H9 (cell line): ENCODE measurements at regions not wholly inside any gene's neighbourhood (a gene's known extent, or its start where the extent isn't known, plus 50 kb on each side); places are given as distances from the start of the nearest gene placed in this dataset.

ENCODE experiments used
- DNase-seq: peaks from one replicate; pipeline ENCODE4 v3.0.0-alpha.2; 2017
- H2AFZ ChIP-seq: one replicate; pipeline ENCODE4 v1.6.1; 2013; ENCODE audit warnings: mild to moderate bottlenecking, low read length, control low read depth, moderate library complexity
- H2AK5ac ChIP-seq: 2 replicates; pipeline ENCODE4 v1.6.1; 2013; ENCODE audit warnings: low read length, control low read depth, mixed read lengths; ENCODE audit not compliant: insufficient read length
- H2BK120ac ChIP-seq: one replicate; pipeline ENCODE4 v1.6.1; 2013; ENCODE audit warnings: low read depth, mild to moderate bottlenecking, low read length, control low read depth, inconsistent platforms; ENCODE audit not compliant: poor library complexity, severe bottlenecking
- H2BK12ac ChIP-seq: 2 replicates; pipeline ENCODE4 v1.6.1; 2013; ENCODE audit warnings: low read length, control low read depth, mixed read lengths, low read depth; ENCODE audit not compliant: insufficient read length
- H2BK15ac ChIP-seq: 2 replicates; pipeline ENCODE4 v1.6.1; 2013; ENCODE audit warnings: low read depth, low read length, control low read depth
- H2BK20ac ChIP-seq: one replicate; pipeline ENCODE4 v1.6.1; 2013; ENCODE audit warnings: low read depth, mild to moderate bottlenecking, low read length, control low read depth, inconsistent platforms; ENCODE audit not compliant: poor library complexity, severe bottlenecking
- H2BK5ac ChIP-seq: 2 replicates; pipeline ENCODE4 v1.6.1; 2013; ENCODE audit warnings: low read length, control low read depth, mixed read lengths; ENCODE audit not compliant: insufficient read length
- H3K14ac ChIP-seq: 2 replicates; pipeline ENCODE4 v1.6.1; 2013; ENCODE audit warnings: low read length, control low read depth; ENCODE audit not compliant: insufficient read depth
- H3K18ac ChIP-seq: 2 replicates; pipeline ENCODE4 v1.6.1; 2013; ENCODE audit warnings: low read depth, mild to moderate bottlenecking, mixed read lengths, low read length, control low read depth; ENCODE audit not compliant: insufficient read length
- H3K23ac ChIP-seq: 2 replicates; pipeline ENCODE4 v1.6.1; 2013; ENCODE audit warnings: low read length, control low read depth, mixed read lengths, low read depth; ENCODE audit not compliant: insufficient read length
- H3K23me2 ChIP-seq: 2 replicates; pipeline ENCODE4 v1.6.1; 2013; ENCODE audit warnings: low read depth, mild to moderate bottlenecking, mixed read lengths, low read length, control low read depth; ENCODE audit not compliant: insufficient read length, poor library complexity, severe bottlenecking
- H3K27ac ChIP-seq: 2 replicates; pipeline ENCODE4 v1.5.1; 2013; ENCODE audit warnings: low read length, control low read depth, mixed read lengths, low read depth; ENCODE audit not compliant: insufficient read length
- H3K27me3 ChIP-seq: 2 replicates; pipeline ENCODE4 v1.6.1; 2013; ENCODE audit warnings: low read length, control low read depth, inconsistent platforms; ENCODE audit not compliant: insufficient read depth
- H3K4ac ChIP-seq: 2 replicates; pipeline ENCODE4 v1.6.1; 2013; ENCODE audit warnings: low read depth, mild to moderate bottlenecking, control low read depth, inconsistent platforms, low read length, moderate library complexity
- H3K4me1 ChIP-seq: 2 replicates; pipeline ENCODE4 v1.6.1; 2013; ENCODE audit warnings: low read length, control low read depth, inconsistent platforms; ENCODE audit not compliant: insufficient read depth
- H3K4me2 ChIP-seq: 2 replicates; pipeline ENCODE4 v1.6.1; 2013; ENCODE audit warnings: low read length, control low read depth, mixed read lengths; ENCODE audit not compliant: insufficient read length, insufficient read depth
- H3K56ac ChIP-seq: 2 replicates; pipeline ENCODE4 v1.6.1; 2013; ENCODE audit warnings: low read depth, mild to moderate bottlenecking, mixed read lengths, low read length, control low read depth; ENCODE audit not compliant: insufficient read length
- H3K79me1 ChIP-seq: 2 replicates; pipeline ENCODE4 v1.6.1; 2013; ENCODE audit warnings: low read depth, mild to moderate bottlenecking, moderate library complexity, low read length, control low read depth, inconsistent platforms; ENCODE audit not compliant: insufficient read depth, poor library complexity, severe bottlenecking
- H3K79me2 ChIP-seq: 2 replicates; pipeline ENCODE4 v1.6.1; 2013; ENCODE audit warnings: low read length, control low read depth, inconsistent platforms; ENCODE audit not compliant: insufficient read depth
- H3K9ac ChIP-seq: 2 replicates; pipeline ENCODE4 v1.6.1; 2013; ENCODE audit warnings: low read length, control low read depth, mixed read lengths; ENCODE audit not compliant: insufficient read length; ENCODE audit errors: extremely low read depth
- H3K9me3 ChIP-seq: one replicate; pipeline ENCODE4 v1.6.1; 2013; ENCODE audit warnings: low read depth, low read length, inconsistent platforms; ENCODE audit not compliant: control insufficient read depth
- H3T11ph ChIP-seq: one replicate; pipeline ENCODE4 v1.6.1; 2013; ENCODE audit warnings: mild to moderate bottlenecking, low read length, control low read depth, inconsistent platforms
- H4K20me1 ChIP-seq: one replicate; pipeline ENCODE4 v1.6.1; 2013; ENCODE audit not compliant: control insufficient read depth, insufficient read length, insufficient read depth
- H4K5ac ChIP-seq: 2 replicates; pipeline ENCODE4 v1.6.1; 2013; ENCODE audit warnings: low read depth, mild to moderate bottlenecking, mixed read lengths, low read length, control low read depth; ENCODE audit not compliant: insufficient read length
- H4K8ac ChIP-seq: replicated peaks from 2 replicates; pipeline ENCODE4 v1.6.1; 2013; ENCODE audit warnings: low read length, control low read depth, mixed read lengths, low read depth; ENCODE audit not compliant: insufficient read length
- H4K91ac ChIP-seq: 2 replicates; pipeline ENCODE4 v1.6.1; 2013; ENCODE audit warnings: low read depth, mild to moderate bottlenecking, moderate library complexity, mixed read lengths, low read length, control low read depth; ENCODE audit not compliant: insufficient read length
- H3K27ac Mint-ChIP-seq, 3 experiments: 2 replicates in 2 of 3; 3 replicates in 1 of 3; pipeline ENCODE4 v1.8.0; 2020 to 2021; ENCODE audit warnings: mixed read lengths in 3 of 3, mild to moderate bottlenecking in 1 of 3, moderate library complexity in 1 of 3
- H3K27me3 Mint-ChIP-seq: 2 replicates; pipeline ENCODE4 v1.8.0; 2021; ENCODE audit warnings: low read depth, mild to moderate bottlenecking, moderate library complexity, mixed read lengths
- H3K36me3 Mint-ChIP-seq, 3 experiments: 2 replicates in 2 of 3; 3 replicates in 1 of 3; pipeline ENCODE4 v1.8.0; 2020 to 2021; ENCODE audit warnings: low read depth in 3 of 3, mixed read lengths in 3 of 3; ENCODE audit not compliant: insufficient read depth in 1 of 3
- H3K4me1 Mint-ChIP-seq, 2 experiments: 2 replicates each; pipeline ENCODE4 v1.8.0; 2020; ENCODE audit warnings: mixed read lengths in 2 of 2
- H3K4me3 Mint-ChIP-seq, 2 experiments: 2 replicates in 1 of 2; 3 replicates in 1 of 2; pipeline ENCODE4 v1.8.0; 2020 to 2021; ENCODE audit warnings: mild to moderate bottlenecking in 2 of 2, mixed read lengths in 2 of 2, moderate library complexity in 1 of 2
- H3K9me3 Mint-ChIP-seq, 2 experiments: 2 replicates in 1 of 2; 3 replicates in 1 of 2; pipeline ENCODE4 v1.8.0; 2020; ENCODE audit warnings: mild to moderate bottlenecking in 2 of 2, mixed read lengths in 2 of 2, moderate library complexity in 1 of 2
- CTCF ChIP-seq: fragments of 200-600 bp; sonication (generic); conservative IDR thresholded peaks from 3 replicates; pipeline ENCODE4 v1.8.0; 2021; ENCODE audit warnings: antibody characterized with exemption, mild to moderate bottlenecking
- WGBS: extraction: QIAGEN DNeasy Blood & Tissue Kit; methylation state at CpG from one replicate; pipeline ENCODE4 v1.1.7; 2013; ENCODE audit warnings: missing lambda C conversion rate, low lambda C conversion rate, mixed read lengths; ENCODE audit not compliant: insufficient read length; ENCODE audit errors: extremely low coverage; 5-methylcytosine and 5-hydroxymethylcytosine counted together

- H3K23ac ChIP-seq: no peak overlapping the region
Observed at GRCh38 chr20:50253101-50253500, 62.5 kb downstream of the CEBPB start.

More at GRCh38 chr20:50253101-50253500, 62.5 kb downstream of the CEBPB start:
- Histone ChIP-seq H3K4ac (no peak overlapping the region), H4K91ac (no peak overlapping the region), H2BK12ac (no peak overlapping the region), H2AFZ (no peak overlapping the region), H4K5ac (no peak overlapping the region), H2BK20ac (no peak overlapping the region), H3K9ac (no peak overlapping the region), H3K79me1 (no peaks in the 10 kb centered on the region), H2BK15ac (no peak overlapping the region), H2BK5ac (no peak overlapping the region), H3K4me2 (no peak overlapping the region), H3K56ac (no peak overlapping the region), H3K4me1 (no peaks in the 10 kb centered on the region), H3K9me3 (no peaks in the 10 kb centered on the region), H4K20me1 (no peaks in the 10 kb centered on the region), H2BK120ac (no peak overlapping the region), H3K27me3 (no peaks in the 10 kb centered on the region), H3K14ac (no peak overlapping the region), H2AK5ac (no peak overlapping the region), H3K18ac (no peak overlapping the region), H3K27ac (no peak overlapping the region), H3K79me2 (no peaks in the 10 kb centered on the region), H4K8ac (no peak overlapping the region), H3K23me2 (no peaks in the 10 kb centered on the region), H3T11ph (no peak overlapping the region)
- H3K4me3 Mint-ChIP-seq: no peak overlapping the region
- DNase-seq: no peak
- no peaks in the 10 kb centered on the region for H3K9me3 Mint-ChIP-seq
- H3K36me3 Mint-ChIP-seq: no peaks in the 10 kb centered on the region
- no CpG with 5 or more reads among the region's 10 CpGs for WGBS
- no peak for TF ChIP-seq CTCF
- peaks cover 3 to 11% of the 10 kb centered on the region in 2 experiments; a peak in 3 of 4 replicates for H3K4me1 Mint-ChIP-seq
- H3K27ac Mint-ChIP-seq: no peak overlapping the region
- H3K27me3 Mint-ChIP-seq: 0 out of 2 replicates have a peak, but pooled peaks cover 1% of the 10 kb centered on the region
